Progenitor cell of endocrine pancreas (in vitro differentiated cells): ENCODE measurements at regions not wholly inside any gene's neighbourhood (a gene's known extent, or its start where the extent isn't known, plus 50 kb on each side); places are given as distances from the start of the nearest gene placed in this dataset.
"Not testable (repeated sequence)": the region's sequence is repeated elsewhere in the genome, so short reads cannot be mapped to it uniquely, and the experiment has no call there.

Experiments
- DNase-seq: peaks from one replicate; pipeline ENCODE4 v3.0.0; 2021; ENCODE audit warnings: low spot score; ENCODE audit not compliant: unreplicated experiment
- H3K27ac Mint-ChIP-seq: 2 replicates; pipeline ENCODE4 v1.8.0; 2021; ENCODE audit warnings: mild to moderate bottlenecking, moderate library complexity, mixed read lengths
- H3K27me3 Mint-ChIP-seq: 2 replicates; pipeline ENCODE4 v1.8.0; 2021; ENCODE audit warnings: mixed read lengths
- H3K36me3 Mint-ChIP-seq: 2 replicates; pipeline ENCODE4 v1.8.0; 2022; ENCODE audit warnings: mixed read lengths; ENCODE audit not compliant: insufficient read depth
- H3K4me1 Mint-ChIP-seq: 2 replicates; pipeline ENCODE4 v1.8.0; 2021; ENCODE audit warnings: low read depth, mixed read lengths
- H3K4me3 Mint-ChIP-seq: 2 replicates; pipeline ENCODE4 v1.8.0; 2021; ENCODE audit warnings: low read depth, mild to moderate bottlenecking, moderate library complexity, mixed read lengths
- H3K9me3 Mint-ChIP-seq: 2 replicates; pipeline ENCODE4 v1.8.0; 2021; ENCODE audit warnings: low read depth, mixed read lengths
- TF ChIP-seq, protein P1 (sequence below): fragments of 200-600 bp; sonication (generic); IDR thresholded peaks from one replicate; pipeline ENCODE4 v1.5.0; 2021; ENCODE audit warnings: antibody characterized with exemption, mild to moderate bottlenecking; ENCODE audit not compliant: unreplicated experiment

DNA sequence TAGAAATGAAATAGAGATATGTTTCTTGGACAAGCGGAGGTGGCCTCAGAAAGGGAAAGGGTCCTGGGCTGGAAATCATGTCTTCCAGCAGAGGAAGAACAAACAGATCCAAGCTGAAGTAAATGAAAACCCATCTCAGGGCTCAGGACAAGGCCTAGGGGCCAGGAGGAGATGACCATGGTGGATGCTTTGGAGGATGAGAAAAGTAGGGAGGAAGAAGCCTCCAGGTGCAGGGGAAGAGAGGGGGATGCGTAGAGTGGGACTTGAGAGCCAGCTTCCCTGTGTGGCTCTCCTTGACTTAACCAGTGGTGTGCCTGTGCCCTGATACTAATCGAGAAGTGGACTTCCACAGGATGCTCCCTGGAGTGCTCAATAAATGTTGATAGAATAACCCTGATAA lies 203.2 kb downstream of the FAM43A start:
- Mint-ChIP-seq H3K27ac (no peak overlapping the region), H3K4me3 (no peak overlapping the region), H3K9me3 (peaks cover 14% of the 10 kb centered on the region), H3K36me3 (peaks cover 2% of the 10 kb centered on the region), H3K4me1 (no peaks in the 10 kb centered on the region), H3K27me3 (peaks cover 5% of the 10 kb centered on the region)
- no peak for DNase-seq
- TF ChIP-seq, protein P1, sequence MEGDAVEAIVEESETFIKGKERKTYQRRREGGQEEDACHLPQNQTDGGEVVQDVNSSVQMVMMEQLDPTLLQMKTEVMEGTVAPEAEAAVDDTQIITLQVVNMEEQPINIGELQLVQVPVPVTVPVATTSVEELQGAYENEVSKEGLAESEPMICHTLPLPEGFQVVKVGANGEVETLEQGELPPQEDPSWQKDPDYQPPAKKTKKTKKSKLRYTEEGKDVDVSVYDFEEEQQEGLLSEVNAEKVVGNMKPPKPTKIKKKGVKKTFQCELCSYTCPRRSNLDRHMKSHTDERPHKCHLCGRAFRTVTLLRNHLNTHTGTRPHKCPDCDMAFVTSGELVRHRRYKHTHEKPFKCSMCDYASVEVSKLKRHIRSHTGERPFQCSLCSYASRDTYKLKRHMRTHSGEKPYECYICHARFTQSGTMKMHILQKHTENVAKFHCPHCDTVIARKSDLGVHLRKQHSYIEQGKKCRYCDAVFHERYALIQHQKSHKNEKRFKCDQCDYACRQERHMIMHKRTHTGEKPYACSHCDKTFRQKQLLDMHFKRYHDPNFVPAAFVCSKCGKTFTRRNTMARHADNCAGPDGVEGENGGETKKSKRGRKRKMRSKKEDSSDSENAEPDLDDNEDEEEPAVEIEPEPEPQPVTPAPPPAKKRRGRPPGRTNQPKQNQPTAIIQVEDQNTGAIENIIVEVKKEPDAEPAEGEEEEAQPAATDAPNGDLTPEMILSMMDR = no peak

DNA sequence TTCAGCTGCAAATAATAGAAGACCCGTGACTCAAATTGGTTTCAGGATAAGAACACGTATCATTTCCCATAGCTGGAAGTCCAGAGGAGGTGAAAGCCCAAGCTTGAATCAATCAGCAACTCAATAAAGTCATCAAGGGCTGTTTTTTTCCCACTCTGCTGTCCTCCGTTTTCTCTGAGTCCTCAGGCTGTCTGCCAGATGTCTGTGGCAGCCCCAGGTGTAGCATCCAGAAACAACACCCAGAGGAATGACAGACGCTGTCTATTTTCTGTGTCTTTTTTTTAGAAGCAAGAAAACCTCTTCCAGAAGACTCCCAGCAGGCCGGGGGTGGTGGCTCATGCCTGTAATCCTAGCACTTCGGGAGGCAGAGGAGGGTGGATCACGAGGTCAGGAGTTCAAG lies 204.4 kb downstream of the FAM43A start:
- no peak for DNase-seq

DNA sequence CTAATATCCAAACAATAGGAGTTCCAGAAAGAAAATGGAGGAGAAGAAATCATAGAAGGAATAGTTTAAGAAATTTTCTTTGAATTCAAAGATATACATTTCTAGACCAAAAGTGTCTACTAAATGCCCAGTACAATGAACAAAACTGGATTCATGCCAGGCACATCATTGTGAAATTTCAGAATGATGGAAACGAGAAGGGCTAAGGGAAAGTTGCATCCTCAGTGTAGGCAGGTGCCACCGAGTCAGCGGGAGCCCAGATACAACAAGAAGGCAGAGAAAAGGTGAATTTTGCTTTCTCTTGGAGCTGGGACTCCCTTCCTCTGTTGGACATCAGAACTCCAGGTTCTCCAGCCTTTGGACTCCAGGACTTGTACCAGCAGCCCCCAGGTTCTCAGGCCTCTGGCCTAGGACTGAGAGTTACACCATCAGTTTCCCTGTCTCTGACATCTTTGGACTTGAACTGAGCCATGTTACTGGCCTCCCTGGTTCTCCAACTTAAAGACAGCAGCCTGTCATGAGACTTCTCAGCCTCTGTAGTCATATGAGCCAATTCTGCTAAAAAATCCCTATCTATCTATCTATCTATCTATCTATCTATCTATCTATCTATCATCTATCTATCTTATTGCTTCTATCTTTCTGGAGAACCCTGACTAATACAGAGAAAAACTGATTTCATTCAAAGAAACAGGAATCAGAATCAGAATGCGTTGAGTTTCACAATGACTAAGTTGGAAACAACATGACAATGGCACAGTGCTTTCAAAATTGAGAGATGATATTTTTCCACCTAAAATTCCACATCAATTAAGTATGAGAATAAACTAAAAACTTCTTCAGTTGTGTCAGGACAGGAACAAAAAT lies 207.7 kb downstream of the FAM43A start:
- Mint-ChIP-seq H3K27me3 (no peaks in the 10 kb centered on the region), H3K36me3 (peaks cover 2% of the 10 kb centered on the region), H3K9me3 (peaks cover 26% of the 10 kb centered on the region), H3K27ac (no peak overlapping the region), H3K4me1 (peaks cover 2% of the 10 kb centered on the region), H3K4me3 (no peak overlapping the region)
- TF ChIP-seq, protein P1 = no peak
- DNase-seq = no peak

More for the DNA sequence above, 204.4 kb downstream of the FAM43A start:
- Mint-ChIP-seq H3K9me3 (peaks cover 20% of the 10 kb centered on the region), H3K27me3 (peaks cover 5% of the 10 kb centered on the region), H3K4me3 (no peak overlapping the region), H3K27ac (no peak overlapping the region), H3K36me3 (peaks cover 2% of the 10 kb centered on the region), H3K4me1 (peaks cover 2% of the 10 kb centered on the region)
- TF ChIP-seq, protein P1 = no peak

DNA sequence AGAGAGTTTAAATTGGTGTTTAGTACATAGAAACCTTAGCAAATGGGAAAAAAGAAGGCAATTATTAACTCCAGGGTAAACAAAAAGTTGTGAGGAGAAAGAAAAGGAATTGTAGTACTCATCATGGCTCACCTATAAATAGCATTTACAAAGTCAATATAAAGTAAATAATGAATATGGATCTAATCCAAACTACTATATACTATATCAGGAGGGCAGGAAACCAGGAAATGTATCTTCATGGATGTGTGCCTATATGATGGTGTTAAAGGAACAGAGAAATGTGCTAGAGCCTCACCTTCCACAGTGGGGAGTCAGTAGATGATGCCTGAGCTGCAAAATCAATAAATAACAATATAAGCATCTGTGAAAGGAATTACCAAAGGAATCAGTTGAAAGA lies 208.9 kb downstream of the FAM43A start:
- Mint-ChIP-seq H3K27ac (no peak overlapping the region), H3K27me3 (no peaks in the 10 kb centered on the region), H3K36me3 (peaks cover 2% of the 10 kb centered on the region), H3K4me1 (peaks cover 2% of the 10 kb centered on the region), H3K4me3 (no peak overlapping the region), H3K9me3 (peaks cover 29% of the 10 kb centered on the region)
- TF ChIP-seq, protein P1 = no peak
- DNase-seq = no peak

DNA sequence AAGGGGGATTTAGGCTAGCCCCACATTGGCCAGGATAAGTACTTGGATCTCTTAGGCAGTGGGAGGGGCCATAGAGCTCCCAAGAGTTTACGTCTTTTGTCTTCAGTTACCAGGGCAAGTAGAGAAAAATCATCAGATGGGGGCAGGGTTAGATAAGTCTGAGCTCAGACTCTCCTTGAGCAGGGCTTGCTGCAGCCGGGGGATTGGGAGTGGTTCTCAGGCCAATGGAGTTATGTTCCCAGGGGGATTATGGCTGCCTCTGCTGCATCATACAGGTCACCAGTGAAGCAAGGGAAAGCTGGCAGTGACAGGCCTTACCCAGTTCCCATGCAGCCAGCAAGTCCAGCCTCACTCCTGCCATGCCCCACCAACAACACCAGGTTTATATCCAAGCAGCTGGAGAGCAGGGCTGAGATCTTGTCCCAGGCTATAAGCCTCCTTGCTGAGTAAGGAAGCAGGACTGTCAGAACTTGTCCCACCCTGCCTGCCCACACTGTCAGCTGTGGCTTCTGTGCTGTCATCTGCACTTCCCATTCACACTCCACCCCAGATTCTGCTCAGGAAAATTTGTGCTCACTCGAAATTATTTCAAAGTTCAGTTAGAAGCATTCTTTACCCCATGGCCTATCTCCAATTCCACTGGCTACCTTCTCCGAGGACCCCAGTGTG lies 215.3 kb downstream of the FAM43A start:
- Mint-ChIP-seq H3K4me3 (no peak overlapping the region), H3K9me3 (peaks cover 13% of the 10 kb centered on the region), H3K27me3 (peaks cover 3% of the 10 kb centered on the region), H3K27ac (no peak overlapping the region), H3K4me1 (no peaks in the 10 kb centered on the region), H3K36me3 (no peaks in the 10 kb centered on the region)
- no peak for DNase-seq
- TF ChIP-seq, protein P1 = no peak

DNA sequence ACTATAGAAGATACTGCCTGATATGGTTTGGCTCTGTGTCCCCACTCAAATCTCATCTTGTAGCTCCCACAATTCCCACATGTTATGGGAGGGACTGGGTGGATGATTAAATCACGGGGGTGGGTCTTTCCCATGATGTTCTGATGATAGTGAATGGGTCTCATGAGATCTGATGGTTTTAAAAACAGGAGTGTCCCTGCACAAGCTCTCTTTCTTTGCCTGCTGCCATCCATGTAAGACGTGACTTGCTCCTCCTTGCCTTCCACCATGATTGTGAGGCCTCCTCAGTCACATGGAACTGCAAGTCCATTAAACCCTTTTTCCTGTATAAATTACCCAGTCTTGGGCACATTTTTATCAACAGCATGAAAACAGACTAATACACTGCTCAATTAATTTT lies 217.8 kb downstream of the FAM43A start:
- not testable (repeated sequence) for H3K9me3 Mint-ChIP-seq, H3K27ac Mint-ChIP-seq, DNase-seq, H3K4me3 Mint-ChIP-seq, H3K36me3 Mint-ChIP-seq, H3K4me1 Mint-ChIP-seq, H3K27me3 Mint-ChIP-seq

DNA sequence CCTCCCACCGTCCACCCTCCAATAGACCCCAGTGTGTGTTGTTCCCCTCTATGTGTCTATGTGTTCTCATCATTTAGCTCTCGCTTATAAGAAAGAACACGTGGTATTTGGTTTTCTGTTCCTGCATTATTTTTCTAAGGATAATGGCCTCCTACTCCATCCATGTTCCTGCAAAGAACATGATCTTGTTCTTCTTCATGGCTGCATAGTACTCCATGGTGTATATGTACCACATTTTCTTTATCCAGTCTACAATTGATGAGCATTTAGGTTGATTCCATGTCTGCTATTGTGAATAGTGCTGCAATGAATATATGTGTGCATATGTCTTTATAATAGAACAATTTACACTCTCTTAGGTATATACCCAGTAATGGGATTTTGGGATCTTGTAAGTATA lies 219.3 kb downstream of the FAM43A start:
- not testable (repeated sequence) for DNase-seq, H3K27me3 Mint-ChIP-seq, H3K27ac Mint-ChIP-seq, H3K36me3 Mint-ChIP-seq, H3K4me3 Mint-ChIP-seq, H3K4me1 Mint-ChIP-seq, H3K9me3 Mint-ChIP-seq
